GM19468 (cell line): ENCODE measurements at regions not wholly inside any gene's neighbourhood (a gene's known extent, or its start where the extent isn't known, plus 50 kb on each side); places are given as distances from the start of the nearest gene placed in this dataset.
"Not testable (repeated sequence)": the region's sequence is repeated elsewhere in the genome, so short reads cannot be mapped to it uniquely, and the experiment has no call there.

Experiments
- ATAC-seq: cut with Tn5 transposase; IDR thresholded peaks from one replicate; pipeline ENCODE4 v1.9.1; 2021; ENCODE audit warnings: mild to moderate bottlenecking, moderate library complexity, moderate number of reproducible peaks; ENCODE audit not compliant: unreplicated experiment; ENCODE audit errors: extremely low read depth

DNA sequence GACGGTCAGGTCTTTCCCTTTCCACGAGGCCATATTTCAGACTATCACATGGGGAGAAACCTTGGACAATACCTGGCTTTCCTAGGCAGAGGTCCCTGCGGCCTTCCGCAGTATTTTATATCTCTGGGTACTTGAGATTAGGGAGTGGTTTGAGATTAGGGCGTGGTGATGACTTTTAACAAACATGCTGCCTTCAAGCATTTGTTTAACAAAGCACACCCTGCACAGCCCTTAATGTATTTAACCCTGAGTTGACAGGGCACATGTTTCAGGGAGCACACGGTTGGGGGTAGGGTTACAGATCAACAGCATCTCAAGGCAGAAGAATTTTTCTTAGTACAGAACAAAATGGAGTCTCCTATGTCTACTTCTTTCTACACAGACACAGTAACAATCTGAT is 80.5 kb upstream of the ST8SIA4 start:
- not testable (repeated sequence) for ATAC-seq

DNA sequence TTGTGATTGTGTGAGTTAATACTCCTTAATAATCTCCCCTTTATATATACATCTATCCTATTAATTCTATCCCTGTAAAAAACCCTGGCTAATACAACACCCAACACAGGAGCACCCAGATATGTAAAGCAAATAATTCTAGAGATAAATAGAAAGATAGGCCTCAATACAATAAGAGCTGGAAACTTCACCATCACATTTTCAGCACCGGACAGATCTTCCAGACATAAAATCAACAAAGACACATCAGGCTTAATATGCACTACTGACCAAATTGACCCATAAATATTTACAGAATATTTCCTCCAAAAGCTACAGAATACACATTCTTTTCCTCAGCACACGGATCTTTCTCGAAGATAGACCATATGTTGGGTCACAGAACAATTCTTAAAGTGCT is 71.0 kb upstream of the ST8SIA4 start:
- ATAC-seq = no peak

DNA sequence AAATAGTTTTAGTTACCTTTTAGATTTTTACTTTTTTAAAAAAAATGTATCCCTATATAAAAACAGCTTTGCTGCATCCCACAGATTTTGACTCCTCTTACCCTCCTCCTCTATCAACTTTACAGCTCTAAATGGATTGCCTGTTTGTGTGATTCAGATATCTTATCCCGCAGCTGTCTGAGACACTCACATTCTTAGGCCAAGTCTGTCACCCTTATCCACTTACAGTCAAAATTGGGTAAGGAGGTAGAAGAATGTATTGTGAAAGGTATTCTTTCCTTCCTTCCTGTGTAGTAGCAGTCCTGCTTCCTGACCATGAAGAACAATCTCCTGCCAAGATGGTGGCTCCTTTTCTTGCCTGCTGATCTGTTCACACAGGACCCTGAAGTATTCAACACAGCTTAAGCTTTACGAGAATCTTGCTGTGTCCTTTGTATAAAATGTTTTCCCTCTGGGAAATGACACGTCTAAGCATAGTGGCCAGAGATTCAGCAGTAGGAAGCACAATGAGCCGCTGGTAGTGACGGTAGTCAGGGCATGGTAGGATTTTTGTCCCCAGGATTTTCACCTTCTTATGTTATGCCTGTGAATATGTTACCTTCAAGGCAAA is 67.7 kb upstream of the ST8SIA4 start:
- ATAC-seq = no peak

DNA sequence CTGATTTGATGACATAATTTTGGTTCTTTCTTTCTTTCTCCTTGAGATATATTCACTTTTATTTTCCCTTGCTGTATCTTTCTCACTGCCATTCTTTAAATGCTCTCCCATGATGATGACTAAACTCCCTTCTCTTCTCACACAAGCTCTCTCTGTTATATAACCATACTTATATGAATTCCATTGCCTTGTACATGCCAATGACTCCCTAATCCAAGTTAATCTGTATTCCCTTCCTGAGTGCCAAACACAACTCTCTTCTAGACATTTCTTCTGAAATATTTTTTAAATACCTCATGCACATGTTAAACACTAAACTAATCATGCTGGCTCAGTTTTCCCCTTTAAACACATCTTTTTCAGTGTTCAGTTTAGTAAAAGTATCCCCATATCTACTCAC is 62.2 kb upstream of the ST8SIA4 start:
- ATAC-seq = no peak
